Esophagus muscularis mucosa (tissue), 4 donors: ENCODE measurements at regions not wholly inside any gene's neighbourhood (a gene's known extent, or its start where the extent isn't known, plus 50 kb on each side); places are given as distances from the start of the nearest gene placed in this dataset.

ENCODE experiments used
- CTCF ChIP-seq, 3 experiments: fragments of 200-600 bp in 2 of 3; fragments of 450-650 bp in 1 of 3; sonication (generic) in 2 of 3; IDR thresholded peaks; one replicate each; pipeline ENCODE4 v1.5.1; 2017 to 2019; ENCODE audit warnings: antibody characterized with exemption in 3 of 3, mild to moderate bottlenecking in 2 of 3, moderate library complexity in 1 of 3
- EP300 ChIP-seq: sonication (generic); formaldehyde crosslinking; IDR thresholded peaks from one replicate; pipeline ENCODE4 v1.6.1; 2017; ENCODE audit warnings: antibody characterized with exemption
- POLR2A ChIP-seq: fragments of 450-650 bp; IDR thresholded peaks from one replicate; pipeline ENCODE4 v1.6.1; 2017; ENCODE audit warnings: antibody characterized with exemption, moderate library complexity, mild to moderate bottlenecking, low read depth
- POLR2AphosphoS5 ChIP-seq, 2 donors: sonication (generic); formaldehyde crosslinking; IDR thresholded peaks; one replicate each; pipeline ENCODE4 v1.6.1; 2017; ENCODE audit warnings: antibody characterized with exemption in 2 of 2

GRCh38 chr22:49575703-49576081 is 252.0 kb downstream of the BRD1 start:
- TF ChIP-seq EP300 (no peak), CTCF (IDR thresholded peaks at IDR 0.05) (no peak), POLR2AphosphoS5 (IDR thresholded peaks at IDR 0.05) (no peak), POLR2A (no peak)
